ENCODE measurements at regions not wholly inside any gene's neighbourhood (a gene's known extent, or its start where the extent isn't known, plus 50 kb on each side); places are given as distances from the start of the nearest gene placed in this dataset.

GRCh38 chr6:151671195-151671594 is 136.3 kb upstream of the ESR1 start:
- 96% methylated on average over 4 of the region's 5 CpGs for WGBS (ENCODE audit: insufficient coverage)
- H3K27me3 ChIP-seq (ENCODE audit: control insufficient read depth, insufficient read depth, low read length), result no peaks in the 10 kb centered on the region
- no peaks in the 10 kb centered on the region for H3K9me3 ChIP-seq (ENCODE audit: control insufficient read depth, insufficient read depth, low read length)
- no peak overlapping the region for H3K4me3 ChIP-seq (ENCODE audit: low read depth, low read length)
- DNase-seq (ENCODE audit: low read depth in 4 of 6, low spot score in 6 of 6), result no peak
- no peaks in the 10 kb centered on the region for H3K4me1 ChIP-seq (ENCODE audit: control insufficient read depth, insufficient read depth, low read length)
- no peaks in the 10 kb centered on the region for H3K36me3 ChIP-seq (ENCODE audit: control insufficient read depth, insufficient read depth, low read length)
- H3K27ac ChIP-seq (ENCODE audit: low read depth, low read length), result no peak overlapping the region

- Histone ChIP-seq H3K4me3 (ENCODE audit: low read depth, low read length) (no peak overlapping the region), H3K36me3 (ENCODE audit: control insufficient read depth, insufficient read depth, low read length) (no peaks in the 10 kb centered on the region), H3K27ac (ENCODE audit: low read depth, low read length) (no peak overlapping the region), H3K9me3 (ENCODE audit: control insufficient read depth, insufficient read depth, low read length) (no peaks in the 10 kb centered on the region), H3K4me1 (ENCODE audit: control insufficient read depth, insufficient read depth, low read length) (no peaks in the 10 kb centered on the region), H3K27me3 (ENCODE audit: control insufficient read depth, insufficient read depth, low read length) (no peaks in the 10 kb centered on the region)
- no peak for DNase-seq (ENCODE audit: low read depth in 4 of 6, low spot score in 6 of 6)
- WGBS (ENCODE audit: insufficient coverage), result no CpG with 5 or more reads among the region's 3 CpGs
Observed at GRCh38 chr6:151674578-151674977, 132.9 kb upstream of the ESR1 start.

GRCh38 chr6:151675746-151676459 is 131.6 kb upstream of the ESR1 start:
- Histone ChIP-seq H3K27me3 (ENCODE audit: control insufficient read depth, insufficient read depth, low read length) (no peaks in the 10 kb centered on the region), H3K4me3 (ENCODE audit: low read depth, low read length) (no peak overlapping the region), H3K27ac (ENCODE audit: low read depth, low read length) (no peak overlapping the region), H3K4me1 (ENCODE audit: control insufficient read depth, insufficient read depth, low read length) (no peaks in the 10 kb centered on the region), H3K9me3 (ENCODE audit: control insufficient read depth, insufficient read depth, low read length) (no peaks in the 10 kb centered on the region), H3K36me3 (ENCODE audit: control insufficient read depth, insufficient read depth, low read length) (no peaks in the 10 kb centered on the region)
- WGBS (ENCODE audit: insufficient coverage), result 52% methylated on average over 6 of the region's 8 CpGs
- peak in 1 of 6 donors; percentile 56 for DNase-seq (ENCODE audit: low read depth in 4 of 6, low spot score in 6 of 6)

GRCh38 chr6:151676460-151676945 is 131.0 kb upstream of the ESR1 start:
- WGBS (ENCODE audit: insufficient coverage), result 100% methylated on average over 2 of the region's 7 CpGs
- H3K27ac ChIP-seq (ENCODE audit: low read depth, low read length), result no peak overlapping the region

GRCh38 chr6:151677404-151677803 is 130.1 kb upstream of the ESR1 start:
- DNase-seq (ENCODE audit: low read depth in 4 of 6, low spot score in 6 of 6), result no peak
- H3K36me3 ChIP-seq (ENCODE audit: control insufficient read depth, insufficient read depth, low read length), result no peaks in the 10 kb centered on the region

More at GRCh38 chr6:151676460-151676945, 131.0 kb upstream of the ESR1 start:
- no peak for DNase-seq (ENCODE audit: low read depth in 4 of 6, low spot score in 6 of 6)
- no peak overlapping the region for H3K4me3 ChIP-seq (ENCODE audit: low read depth, low read length)
- no peaks in the 10 kb centered on the region for H3K4me1 ChIP-seq (ENCODE audit: control insufficient read depth, insufficient read depth, low read length)
- H3K36me3 ChIP-seq (ENCODE audit: control insufficient read depth, insufficient read depth, low read length), result no peaks in the 10 kb centered on the region
- H3K27me3 ChIP-seq (ENCODE audit: control insufficient read depth, insufficient read depth, low read length), result no peaks in the 10 kb centered on the region
- no peaks in the 10 kb centered on the region for H3K9me3 ChIP-seq (ENCODE audit: control insufficient read depth, insufficient read depth, low read length)

GRCh38 chr6:151679081-151679480 is 128.4 kb upstream of the ESR1 start:
- H3K27me3 ChIP-seq (ENCODE audit: control insufficient read depth, insufficient read depth, low read length), result no peaks in the 10 kb centered on the region
- no peak overlapping the region for H3K27ac ChIP-seq (ENCODE audit: low read depth, low read length)
- WGBS (ENCODE audit: insufficient coverage), result no CpG with 5 or more reads among the region's 9 CpGs
- H3K4me1 ChIP-seq (ENCODE audit: control insufficient read depth, insufficient read depth, low read length), result no peaks in the 10 kb centered on the region
- no peak for DNase-seq (ENCODE audit: low read depth in 4 of 6, low spot score in 6 of 6)
- H3K36me3 ChIP-seq (ENCODE audit: control insufficient read depth, insufficient read depth, low read length), result no peaks in the 10 kb centered on the region
- no peak overlapping the region for H3K4me3 ChIP-seq (ENCODE audit: low read depth, low read length)
- H3K9me3 ChIP-seq (ENCODE audit: control insufficient read depth, insufficient read depth, low read length), result no peaks in the 10 kb centered on the region

More at GRCh38 chr6:151677404-151677803, 130.1 kb upstream of the ESR1 start:
- Histone ChIP-seq H3K4me3 (ENCODE audit: low read depth, low read length) (no peak overlapping the region), H3K9me3 (ENCODE audit: control insufficient read depth, insufficient read depth, low read length) (no peaks in the 10 kb centered on the region), H3K4me1 (ENCODE audit: control insufficient read depth, insufficient read depth, low read length) (no peaks in the 10 kb centered on the region), H3K27ac (ENCODE audit: low read depth, low read length) (no peak overlapping the region), H3K27me3 (ENCODE audit: control insufficient read depth, insufficient read depth, low read length) (no peaks in the 10 kb centered on the region)
- WGBS (ENCODE audit: insufficient coverage), result 80% methylated on average over 1 of the region's 6 CpGs

GRCh38 chr6:151679941-151680340 is 127.5 kb upstream of the ESR1 start:
- WGBS (ENCODE audit: insufficient coverage), result no CpG with 5 or more reads among the region's 5 CpGs
- H3K9me3 ChIP-seq (ENCODE audit: control insufficient read depth, insufficient read depth, low read length), result no peaks in the 10 kb centered on the region
- no peaks in the 10 kb centered on the region for H3K4me1 ChIP-seq (ENCODE audit: control insufficient read depth, insufficient read depth, low read length)
- no peak overlapping the region for H3K4me3 ChIP-seq (ENCODE audit: low read depth, low read length)
- H3K27me3 ChIP-seq (ENCODE audit: control insufficient read depth, insufficient read depth, low read length), result no peaks in the 10 kb centered on the region
- DNase-seq (ENCODE audit: low read depth in 4 of 6, low spot score in 6 of 6), result no peak
- no peaks in the 10 kb centered on the region for H3K36me3 ChIP-seq (ENCODE audit: control insufficient read depth, insufficient read depth, low read length)
- H3K27ac ChIP-seq (ENCODE audit: low read depth, low read length), result no peak overlapping the region

- 91% methylated on average over 15 of the region's 16 CpGs for WGBS (ENCODE audit: insufficient coverage)
- no peak overlapping the region for H3K27ac ChIP-seq (ENCODE audit: low read depth, low read length)
- no peaks in the 10 kb centered on the region for H3K36me3 ChIP-seq (ENCODE audit: control insufficient read depth, insufficient read depth, low read length)
- H3K27me3 ChIP-seq (ENCODE audit: control insufficient read depth, insufficient read depth, low read length), result no peaks in the 10 kb centered on the region
- no peaks in the 10 kb centered on the region for H3K4me1 ChIP-seq (ENCODE audit: control insufficient read depth, insufficient read depth, low read length)
- no peak overlapping the region for H3K4me3 ChIP-seq (ENCODE audit: low read depth, low read length)
- no peaks in the 10 kb centered on the region for H3K9me3 ChIP-seq (ENCODE audit: control insufficient read depth, insufficient read depth, low read length)
- DNase-seq (ENCODE audit: low read depth in 4 of 6, low spot score in 6 of 6), result no peak
Observed at GRCh38 chr6:151680846-151681432, 126.5 kb upstream of the ESR1 start.

GRCh38 chr6:151681433-151682059 is 125.9 kb upstream of the ESR1 start:
- Histone ChIP-seq H3K9me3 (ENCODE audit: control insufficient read depth, insufficient read depth, low read length) (no peaks in the 10 kb centered on the region), H3K36me3 (ENCODE audit: control insufficient read depth, insufficient read depth, low read length) (no peaks in the 10 kb centered on the region), H3K27me3 (ENCODE audit: control insufficient read depth, insufficient read depth, low read length) (no peaks in the 10 kb centered on the region), H3K4me1 (ENCODE audit: control insufficient read depth, insufficient read depth, low read length) (no peaks in the 10 kb centered on the region), H3K4me3 (ENCODE audit: low read depth, low read length) (no peak overlapping the region), H3K27ac (ENCODE audit: low read depth, low read length) (no peak overlapping the region)
- DNase-seq (ENCODE audit: low read depth in 4 of 6, low spot score in 6 of 6), result no peak
- WGBS (ENCODE audit: insufficient coverage), result 67% methylated on average over 9 of the region's 23 CpGs

All from spinal cord (tissue), 9 donors.